ENCODE measurements at regions not wholly inside any gene's neighbourhood (a gene's known extent, or its start where the extent isn't known, plus 50 kb on each side); places are given as distances from the start of the nearest gene placed in this dataset.

- DNase-seq (no peak), ATAC-seq (no peak)
- intact Hi-C loops (cut with micrococcal nuclease), result no loop called here
Observed at GRCh38 chr6:11929241-11929835, 82.8 kb upstream of the HIVEP1 start.

DNA sequence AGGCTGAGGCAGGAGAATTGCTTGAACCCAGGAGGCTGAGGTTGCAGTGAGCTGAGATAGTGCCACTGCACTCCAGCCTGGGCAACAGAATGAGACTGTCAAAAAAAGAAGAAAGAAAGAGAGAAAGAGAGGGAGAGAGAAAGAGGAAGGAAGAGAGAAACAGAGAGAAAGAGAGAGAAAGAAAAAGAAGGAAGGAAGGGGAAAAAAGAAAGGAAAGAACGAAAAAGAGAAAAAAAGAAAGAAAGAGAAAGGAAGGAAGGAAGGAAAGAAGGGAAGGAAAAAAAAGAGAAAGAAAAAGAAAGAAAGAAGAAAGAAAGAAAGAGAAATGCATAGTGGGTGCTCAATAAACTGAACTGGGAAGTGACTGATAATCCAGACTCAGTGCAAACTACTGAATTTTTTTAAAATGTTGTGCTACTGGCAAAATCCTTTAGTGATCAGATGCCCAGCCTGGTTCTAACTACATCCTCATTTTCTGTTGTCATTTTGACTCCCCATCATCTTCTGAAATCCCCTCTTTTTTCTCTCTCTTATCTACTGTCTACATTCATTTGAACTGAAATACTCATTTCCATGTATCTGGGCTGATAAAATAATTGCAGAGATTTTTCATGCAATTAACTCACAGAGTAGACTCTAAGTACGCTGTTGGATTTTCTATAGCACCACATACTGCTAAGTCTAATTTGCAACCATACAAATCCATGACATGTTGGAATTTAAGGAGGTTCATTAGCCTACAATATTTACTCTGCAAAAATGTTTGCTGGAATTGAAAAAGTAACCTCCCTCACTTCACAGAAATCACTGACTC, 85.3 kb upstream of the HIVEP1 start:
- intact Hi-C loops (cut with micrococcal nuclease), result no loop called here
- ATAC-seq (no peak), DNase-seq (no peak)

DNA sequence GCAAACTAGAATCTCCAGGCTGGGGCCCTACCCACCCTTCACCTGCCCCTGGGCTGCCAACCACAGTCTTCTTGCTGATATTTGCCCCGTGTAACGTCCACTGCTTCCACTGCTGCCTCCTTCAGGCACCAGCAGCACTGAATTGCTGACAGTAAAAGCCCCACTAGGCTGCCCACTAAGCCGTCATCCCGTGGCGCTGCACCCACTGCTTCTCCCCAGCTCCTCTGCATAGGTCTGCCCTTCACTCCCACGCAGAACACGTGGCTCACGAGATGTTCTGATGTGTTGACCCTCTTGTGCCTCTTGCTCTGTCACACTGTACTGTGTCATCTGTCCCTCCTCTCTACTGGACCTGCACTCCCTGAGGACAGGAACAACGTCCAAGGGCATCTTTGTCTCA, 86.3 kb upstream of the HIVEP1 start:
- intact Hi-C loops (cut with micrococcal nuclease), result no loop called here
- ATAC-seq (no peak), DNase-seq (no peak)

- no peak for DNase-seq
- ATAC-seq, result no peak
- intact Hi-C loops (cut with micrococcal nuclease), result no loop called here
Observed at GRCh38 chr6:11923621-11924020, 88.5 kb upstream of the HIVEP1 start.

- no peak for ATAC-seq
- no peak for DNase-seq
- intact Hi-C loops (cut with micrococcal nuclease), result no loop called here
Observed at GRCh38 chr6:11922901-11923300, 89.2 kb upstream of the HIVEP1 start.

DNA sequence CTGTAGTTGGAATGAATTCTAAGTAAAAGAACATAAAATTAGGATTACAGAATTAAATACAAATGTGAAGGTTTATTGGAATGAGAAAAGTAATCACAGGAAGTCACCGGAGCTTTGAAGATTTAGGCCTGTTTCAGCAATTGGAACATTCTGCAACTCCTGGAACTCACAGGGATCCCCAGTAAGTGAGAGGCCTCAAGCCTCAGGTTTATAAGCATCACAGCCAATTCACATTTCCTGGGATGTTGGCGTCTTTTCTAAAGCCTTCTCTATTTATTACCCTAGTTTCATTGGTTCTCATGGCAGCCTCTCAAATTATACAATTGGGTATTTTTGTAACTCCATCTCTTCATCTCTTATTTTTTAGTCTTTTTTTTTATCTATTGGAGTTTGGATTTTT, 90.4 kb upstream of the HIVEP1 start:
- intact Hi-C loops (cut with micrococcal nuclease), result no loop called here
- ATAC-seq, result no peak
- DNase-seq, result no peak

- DNase-seq (peak; percentile 66), ATAC-seq (peak; percentile 95)
- intact Hi-C loops (cut with micrococcal nuclease), result no loop called here
Observed at GRCh38 chr6:11921017-11921438, 91.1 kb upstream of the HIVEP1 start.

DNA sequence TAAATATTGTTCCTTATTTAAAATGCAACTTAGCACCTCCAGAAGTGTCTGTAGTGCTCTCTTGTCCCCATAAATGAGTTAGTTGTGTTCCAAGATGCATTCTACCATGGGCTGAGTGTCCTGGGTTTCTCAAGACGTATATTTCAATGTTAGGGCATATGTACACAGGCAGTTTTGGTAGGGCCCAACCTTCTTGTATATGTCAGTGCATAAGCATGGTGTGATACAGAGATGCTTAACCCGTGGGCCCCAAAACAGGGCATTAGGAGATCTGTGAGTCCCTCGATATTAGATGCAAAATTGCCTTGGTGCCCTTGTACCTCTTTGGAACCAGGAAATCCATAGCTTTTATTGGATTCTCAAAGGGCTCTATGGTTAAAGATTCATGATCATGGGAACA, 91.5 kb upstream of the HIVEP1 start:
- DNase-seq, result no peak
- no peak for ATAC-seq
- intact Hi-C loops (cut with micrococcal nuclease), result no loop called here

- DNase-seq (no peak), ATAC-seq (no peak)
- intact Hi-C loops (cut with micrococcal nuclease), result no loop called here
Observed at GRCh38 chr6:11919771-11920440, 92.2 kb upstream of the HIVEP1 start.

DNA sequence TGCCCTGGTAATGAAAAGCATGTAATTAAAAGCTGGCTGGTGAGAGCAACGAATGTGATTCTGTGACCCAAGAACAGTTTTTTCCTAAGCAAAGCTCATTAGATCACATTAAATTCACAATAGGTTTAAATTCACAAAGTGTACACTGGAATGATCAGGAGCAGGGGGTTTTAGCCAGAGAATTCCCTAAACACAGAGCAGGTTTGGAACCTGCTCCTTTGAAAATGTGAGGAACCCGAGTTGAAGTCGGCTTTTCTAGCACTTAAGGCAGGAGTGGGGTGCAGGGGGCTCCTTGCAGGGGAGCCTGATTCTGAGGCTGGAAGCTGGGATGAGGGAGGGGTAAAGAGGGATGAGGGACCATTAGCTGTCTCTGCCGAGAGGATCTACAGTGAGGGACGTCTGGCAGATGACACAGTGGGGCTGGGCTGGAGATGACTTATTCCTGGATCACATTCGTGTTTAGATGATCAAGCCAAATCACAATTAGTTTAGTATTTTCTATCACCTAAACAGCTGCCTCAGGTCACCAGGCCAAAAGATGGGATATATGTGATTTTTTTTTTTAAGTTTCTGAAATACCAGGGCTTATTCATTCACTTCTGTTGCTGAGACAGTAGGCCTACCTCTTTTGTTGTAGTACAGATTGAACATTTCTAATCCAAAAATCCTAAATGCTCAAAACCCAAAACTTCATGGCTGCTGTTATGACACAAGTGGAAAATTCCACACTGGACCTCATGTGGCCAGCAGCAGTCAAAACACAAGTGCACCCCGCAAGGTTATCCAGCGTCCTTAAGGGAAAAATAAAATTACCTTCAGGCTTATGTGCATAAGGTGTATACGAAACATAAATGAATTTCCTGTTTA, 93.1 kb upstream of the HIVEP1 start:
- no peak for ATAC-seq
- intact Hi-C loops (cut with micrococcal nuclease), result no loop called here
- no peak for DNase-seq

DNA sequence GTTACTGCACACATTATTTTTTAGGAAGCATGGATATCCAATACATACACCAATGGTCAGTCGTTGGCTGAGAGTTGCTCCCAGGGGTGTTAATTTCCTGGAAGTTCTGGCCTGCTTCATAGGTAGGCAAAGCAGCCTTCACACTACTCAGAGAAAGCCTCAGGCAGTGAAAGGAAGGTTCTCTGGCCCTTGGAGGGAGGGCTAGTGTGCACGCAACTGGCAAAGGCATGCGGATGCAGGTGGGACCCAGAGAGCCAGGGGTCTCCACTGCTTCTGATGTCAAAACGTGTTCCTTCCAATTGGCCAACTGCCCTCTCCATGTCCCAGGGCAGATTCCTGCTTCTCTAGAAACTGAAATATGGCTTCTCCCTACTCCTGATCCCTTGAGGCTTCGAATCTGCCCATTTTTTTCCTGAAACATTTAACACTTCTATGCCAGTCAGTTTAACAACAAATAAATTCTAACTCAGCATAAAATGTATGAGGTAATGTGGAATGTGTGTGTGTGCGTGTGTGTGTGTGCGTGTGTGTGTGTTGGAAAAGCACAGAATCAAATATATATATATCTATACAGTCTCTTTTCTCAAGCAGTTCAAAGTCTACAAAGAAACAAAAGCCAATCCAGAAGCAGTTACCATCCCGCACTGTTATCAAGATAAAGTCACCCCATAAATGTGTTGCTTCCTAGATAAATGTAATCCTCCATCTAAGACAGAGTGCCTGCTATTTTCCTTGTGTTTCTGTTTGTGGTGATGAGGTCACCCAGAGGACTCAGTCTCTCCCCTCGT, 94.0 kb upstream of the HIVEP1 start:
- DNase-seq, result no peak
- intact Hi-C loops (cut with micrococcal nuclease), result no loop called here
- ATAC-seq, result peak; percentile 43

DNA sequence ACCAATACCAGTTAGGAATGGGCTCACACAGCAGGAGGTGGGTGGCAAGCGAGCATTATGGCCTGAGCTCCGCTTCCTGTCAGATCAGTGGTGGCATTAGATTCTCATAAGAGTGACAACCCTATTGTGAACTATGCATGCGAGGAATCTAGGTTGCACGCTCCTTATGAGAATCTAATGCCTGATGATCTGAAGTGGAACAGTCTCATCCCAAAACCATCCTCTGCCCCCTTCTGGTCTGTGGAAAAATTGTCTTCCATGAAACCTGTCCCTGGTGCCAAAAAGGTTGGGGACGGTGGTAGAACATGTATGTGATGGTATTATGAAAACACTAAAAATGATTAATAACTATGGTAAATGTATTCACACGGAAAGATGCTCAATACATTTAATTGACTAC, 99.7 kb upstream of the HIVEP1 start:
- no peak for ATAC-seq
- intact Hi-C loops (cut with micrococcal nuclease), result no loop called here
- no peak for DNase-seq

DNA sequence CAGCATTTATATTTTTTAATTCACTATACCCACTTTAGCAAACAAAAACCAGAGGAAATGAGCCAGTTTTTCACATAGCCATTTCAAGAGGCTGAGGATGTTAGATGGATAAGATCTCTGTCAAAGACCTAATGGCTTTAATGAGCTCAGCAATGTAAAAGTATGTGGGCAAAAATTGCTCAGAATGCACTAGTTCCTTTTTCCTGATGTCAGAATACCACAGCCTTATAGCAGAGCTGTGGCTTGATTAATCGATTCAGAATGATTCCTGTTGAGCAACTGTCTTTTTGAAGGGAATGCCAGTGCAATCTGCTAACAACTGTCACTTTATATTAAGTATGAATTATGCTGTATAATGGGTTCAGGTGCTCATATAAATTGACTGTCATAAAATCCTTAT, 100.6 kb upstream of the HIVEP1 start:
- DNase-seq (no peak), ATAC-seq (no peak)
- intact Hi-C loops (cut with micrococcal nuclease), result no loop called here

- no peak for DNase-seq
- intact Hi-C loops (cut with micrococcal nuclease), result no loop called here
- no peak for ATAC-seq
Observed at GRCh38 chr6:11909696-11910132, 102.4 kb upstream of the HIVEP1 start.

DNA sequence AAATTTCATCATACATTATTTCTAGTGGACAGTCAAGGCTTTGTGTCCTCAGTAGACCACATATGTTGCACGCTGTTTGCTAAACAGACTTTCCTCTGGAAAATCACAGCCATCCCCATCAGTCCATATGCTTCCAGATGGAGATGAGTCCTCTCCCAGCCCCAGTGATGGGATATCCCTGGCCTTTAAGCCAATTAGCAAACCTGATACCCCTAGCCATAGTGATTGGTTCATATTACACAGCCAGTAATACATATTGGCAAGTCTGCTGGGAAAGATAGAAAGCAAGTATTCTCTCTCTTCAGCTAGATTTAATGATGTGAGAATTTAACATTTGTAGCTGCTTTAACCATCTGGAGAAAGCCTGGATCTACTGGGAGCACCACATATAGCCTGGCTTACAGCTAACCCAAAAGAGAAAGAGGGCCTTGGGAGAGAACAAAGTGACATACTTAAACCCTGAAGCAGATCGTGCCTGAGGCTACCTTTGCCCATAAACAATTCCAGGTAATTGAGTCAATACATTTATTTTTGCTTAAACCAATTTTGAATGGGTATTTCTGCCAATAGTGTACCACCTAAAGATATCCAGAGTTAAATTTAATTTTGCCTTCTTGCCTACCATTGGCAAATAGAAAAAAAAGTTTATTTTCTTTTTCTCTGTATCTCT, 103.5 kb upstream of the HIVEP1 start:
- intact Hi-C loops (cut with micrococcal nuclease), result no loop called here
- ATAC-seq (no peak), DNase-seq (no peak)

DNA sequence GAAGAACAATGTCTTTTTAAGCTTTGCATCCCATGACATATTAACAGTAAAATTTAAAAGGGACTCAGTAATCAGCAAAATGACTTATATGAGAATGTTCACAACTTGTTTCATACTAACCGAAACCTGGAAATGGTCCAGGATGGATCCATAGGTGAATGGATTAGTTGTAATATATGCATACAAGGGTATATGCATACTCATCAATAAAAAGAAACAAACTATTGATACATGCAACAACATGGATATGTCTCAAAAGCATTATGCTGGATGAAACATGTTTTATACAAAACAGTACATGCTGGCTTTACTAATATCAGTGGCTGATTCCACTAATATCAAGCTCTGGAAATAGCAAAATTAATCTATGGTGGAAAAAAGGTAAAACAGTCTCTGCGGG, 108.5 kb upstream of the HIVEP1 start:
- intact Hi-C loops (cut with micrococcal nuclease), result no loop called here
- DNase-seq (no peak), ATAC-seq (no peak)

- intact Hi-C loops (cut with micrococcal nuclease), result no loop called here
- DNase-seq, result no peak
- ATAC-seq, result no peak
Observed at GRCh38 chr6:11902527-11902926, 109.6 kb upstream of the HIVEP1 start.
